Progenitor cell of endocrine pancreas (in vitro differentiated cells): ENCODE measurements at regions not wholly inside any gene's neighbourhood (a gene's known extent, or its start where the extent isn't known, plus 50 kb on each side); places are given as distances from the start of the nearest gene placed in this dataset.

Experiments
- DNase-seq: peaks from one replicate; pipeline ENCODE4 v3.0.0; 2021; ENCODE audit warnings: low spot score; ENCODE audit not compliant: unreplicated experiment
- H3K27ac Mint-ChIP-seq: 2 replicates; pipeline ENCODE4 v1.8.0; 2021; ENCODE audit warnings: mild to moderate bottlenecking, moderate library complexity, mixed read lengths
- H3K27me3 Mint-ChIP-seq: 2 replicates; pipeline ENCODE4 v1.8.0; 2021; ENCODE audit warnings: mixed read lengths
- H3K36me3 Mint-ChIP-seq: 2 replicates; pipeline ENCODE4 v1.8.0; 2022; ENCODE audit warnings: mixed read lengths; ENCODE audit not compliant: insufficient read depth
- H3K4me1 Mint-ChIP-seq: 2 replicates; pipeline ENCODE4 v1.8.0; 2021; ENCODE audit warnings: low read depth, mixed read lengths
- H3K4me3 Mint-ChIP-seq: 2 replicates; pipeline ENCODE4 v1.8.0; 2021; ENCODE audit warnings: low read depth, mild to moderate bottlenecking, moderate library complexity, mixed read lengths
- H3K9me3 Mint-ChIP-seq: 2 replicates; pipeline ENCODE4 v1.8.0; 2021; ENCODE audit warnings: low read depth, mixed read lengths
- TF ChIP-seq, protein P1 (sequence below): fragments of 200-600 bp; sonication (generic); IDR thresholded peaks from one replicate; pipeline ENCODE4 v1.5.0; 2021; ENCODE audit warnings: antibody characterized with exemption, mild to moderate bottlenecking; ENCODE audit not compliant: unreplicated experiment

DNA sequence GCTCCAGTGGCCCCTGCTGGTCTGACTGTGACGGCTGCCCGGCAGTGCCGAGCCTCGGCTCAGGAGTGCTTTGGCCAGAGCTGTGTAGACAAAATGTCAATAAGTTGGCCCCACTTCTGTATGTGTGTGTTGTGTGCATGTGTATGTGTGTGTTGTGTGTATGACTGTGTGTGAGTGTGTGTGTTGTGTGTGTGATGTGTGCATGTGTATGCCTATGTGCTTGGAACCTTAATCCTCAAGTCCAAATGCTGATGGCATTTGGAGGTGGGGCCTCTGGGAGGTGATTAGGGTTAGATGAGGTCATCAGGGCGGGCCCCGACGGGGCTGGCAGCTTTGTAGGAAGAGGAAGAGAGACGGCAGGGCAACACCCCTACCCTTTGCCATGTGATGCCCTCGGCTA, 269.0 kb downstream of the DCDC2C start:
- Mint-ChIP-seq H3K4me3 (no peak overlapping the region), H3K36me3 (no peaks in the 10 kb centered on the region), H3K27me3 (peaks cover 2% of the 10 kb centered on the region), H3K9me3 (no peaks in the 10 kb centered on the region), H3K4me1 (peaks cover 3% of the 10 kb centered on the region), H3K27ac (no peak overlapping the region)
- no peak for DNase-seq
- TF ChIP-seq, protein P1, sequence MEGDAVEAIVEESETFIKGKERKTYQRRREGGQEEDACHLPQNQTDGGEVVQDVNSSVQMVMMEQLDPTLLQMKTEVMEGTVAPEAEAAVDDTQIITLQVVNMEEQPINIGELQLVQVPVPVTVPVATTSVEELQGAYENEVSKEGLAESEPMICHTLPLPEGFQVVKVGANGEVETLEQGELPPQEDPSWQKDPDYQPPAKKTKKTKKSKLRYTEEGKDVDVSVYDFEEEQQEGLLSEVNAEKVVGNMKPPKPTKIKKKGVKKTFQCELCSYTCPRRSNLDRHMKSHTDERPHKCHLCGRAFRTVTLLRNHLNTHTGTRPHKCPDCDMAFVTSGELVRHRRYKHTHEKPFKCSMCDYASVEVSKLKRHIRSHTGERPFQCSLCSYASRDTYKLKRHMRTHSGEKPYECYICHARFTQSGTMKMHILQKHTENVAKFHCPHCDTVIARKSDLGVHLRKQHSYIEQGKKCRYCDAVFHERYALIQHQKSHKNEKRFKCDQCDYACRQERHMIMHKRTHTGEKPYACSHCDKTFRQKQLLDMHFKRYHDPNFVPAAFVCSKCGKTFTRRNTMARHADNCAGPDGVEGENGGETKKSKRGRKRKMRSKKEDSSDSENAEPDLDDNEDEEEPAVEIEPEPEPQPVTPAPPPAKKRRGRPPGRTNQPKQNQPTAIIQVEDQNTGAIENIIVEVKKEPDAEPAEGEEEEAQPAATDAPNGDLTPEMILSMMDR = no peak

DNA sequence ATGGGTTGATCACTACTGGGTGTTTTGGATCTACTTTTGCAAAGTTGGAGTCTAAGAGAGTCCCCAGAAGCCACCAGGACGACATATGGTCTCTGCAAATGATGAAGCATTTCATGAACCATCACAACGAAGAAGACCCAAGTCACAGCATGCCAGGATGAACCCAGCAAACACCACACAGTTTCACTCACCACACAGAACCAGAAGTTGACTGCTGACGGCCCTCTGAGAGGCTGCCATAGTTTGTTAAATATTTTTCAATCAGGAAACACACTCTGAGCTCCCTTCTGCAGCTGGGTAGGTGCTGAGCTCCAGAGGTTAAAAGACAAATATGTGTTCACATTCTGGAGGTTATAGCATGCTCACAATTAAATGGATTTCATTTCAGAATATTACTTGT, 271.4 kb downstream of the DCDC2C start:
- Mint-ChIP-seq H3K4me1 (no peaks in the 10 kb centered on the region), H3K4me3 (no peak overlapping the region), H3K9me3 (no peaks in the 10 kb centered on the region), H3K27ac (no peak overlapping the region), H3K27me3 (no peaks in the 10 kb centered on the region), H3K36me3 (no peaks in the 10 kb centered on the region)
- TF ChIP-seq, protein P1 = no peak
- no peak for DNase-seq

DNA sequence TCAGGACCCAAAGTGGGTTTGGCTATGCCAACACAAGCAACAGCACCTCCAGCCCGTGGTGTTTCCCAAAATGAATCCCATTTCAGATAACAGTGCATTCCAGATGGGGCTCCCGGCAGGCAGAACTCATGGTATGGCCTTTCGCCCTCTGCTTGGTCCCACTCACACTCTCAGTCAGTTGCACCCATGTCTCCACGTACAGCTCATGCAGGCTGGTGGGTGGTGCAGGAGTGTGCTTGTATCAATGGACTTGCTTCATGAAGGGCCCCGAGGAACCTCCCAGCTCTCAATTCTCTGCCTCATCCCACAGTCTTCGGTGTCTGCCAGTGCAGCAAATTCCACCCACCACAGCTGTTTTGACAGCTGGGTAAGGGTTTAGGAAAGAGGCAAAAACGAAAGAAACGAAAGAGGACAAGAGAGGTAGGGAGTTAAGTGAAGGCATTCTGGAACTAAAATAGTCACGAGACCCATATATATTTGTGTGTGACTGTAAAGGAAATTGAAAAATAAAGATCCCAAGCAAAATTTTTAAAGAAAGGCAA, 278.1 kb downstream of the DCDC2C start:
- Mint-ChIP-seq H3K9me3 (no peaks in the 10 kb centered on the region), H3K36me3 (no peaks in the 10 kb centered on the region)

DNA sequence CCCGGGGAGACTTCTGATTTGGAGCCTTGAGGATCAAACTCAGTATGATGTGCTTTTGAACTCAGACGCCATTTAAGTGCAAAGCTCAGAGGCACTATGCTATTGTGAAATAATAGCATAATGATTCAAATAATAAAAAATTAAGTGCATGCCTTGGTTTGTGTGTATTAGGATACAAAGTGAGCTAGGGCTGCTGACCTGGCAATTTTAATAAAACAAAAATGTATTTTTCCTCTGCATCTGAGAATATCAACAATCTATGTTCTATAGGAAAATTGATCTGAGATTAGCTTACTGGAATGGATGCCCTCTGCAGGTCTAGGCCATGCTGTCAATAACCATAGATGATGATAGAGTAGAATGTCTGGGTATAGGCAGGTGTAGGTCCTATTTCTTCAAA, 278.8 kb downstream of the DCDC2C start:
- no peak for DNase-seq
- Mint-ChIP-seq H3K27me3 (no peaks in the 10 kb centered on the region), H3K4me1 (peaks cover 12% of the 10 kb centered on the region), H3K4me3 (no peak overlapping the region), H3K9me3 (no peaks in the 10 kb centered on the region), H3K36me3 (no peaks in the 10 kb centered on the region), H3K27ac (no peak overlapping the region)
- TF ChIP-seq, protein P1 = no peak

More for the DNA sequence above, 278.1 kb downstream of the DCDC2C start:
- no peaks in the 10 kb centered on the region for H3K27me3 Mint-ChIP-seq
- no peak overlapping the region for H3K27ac Mint-ChIP-seq
- DNase-seq = no peak
- H3K4me1 Mint-ChIP-seq = peaks cover 6% of the 10 kb centered on the region
- H3K4me3 Mint-ChIP-seq = no peak overlapping the region
- TF ChIP-seq, protein P1 = no peak

DNA sequence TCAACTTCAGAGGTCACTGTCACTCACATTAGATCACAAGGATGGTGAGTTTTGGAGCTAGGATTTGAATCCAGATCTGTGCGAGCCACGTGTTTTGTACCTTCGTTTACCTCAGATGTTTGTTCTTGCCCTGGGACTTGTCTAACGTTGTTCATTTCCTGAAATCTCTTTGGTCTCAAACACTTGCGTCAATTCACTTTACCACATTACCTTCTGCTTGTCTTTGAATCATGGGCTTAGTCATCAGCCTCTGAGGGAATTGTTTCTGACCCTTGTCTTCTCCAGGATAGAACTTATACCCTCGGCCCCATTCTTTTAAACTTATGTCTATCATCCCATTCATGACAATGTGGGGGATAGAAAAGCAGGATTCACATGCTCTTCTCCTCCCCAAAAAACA, 282.7 kb downstream of the DCDC2C start:
- no peak for DNase-seq
- H3K4me3 Mint-ChIP-seq = no peak overlapping the region
- TF ChIP-seq, protein P1 = no peak
- peaks cover 10% of the 10 kb centered on the region for H3K9me3 Mint-ChIP-seq
- H3K27me3 Mint-ChIP-seq = no peaks in the 10 kb centered on the region
- H3K36me3 Mint-ChIP-seq = peaks cover 2% of the 10 kb centered on the region
- peaks cover 12% of the 10 kb centered on the region for H3K4me1 Mint-ChIP-seq
- H3K27ac Mint-ChIP-seq = no peak overlapping the region
